ENCODE measurements at regions not wholly inside any gene's neighbourhood (a gene's known extent, or its start where the extent isn't known, plus 50 kb on each side); places are given as distances from the start of the nearest gene placed in this dataset.

- Histone ChIP-seq H3K4me1 (ENCODE audit: insufficient read depth) (no peaks in the 10 kb centered on the region), H3K79me2 (replicated peaks; ENCODE audit: insufficient read depth) (no peaks in the 10 kb centered on the region), H4K20me1 (replicated peaks; ENCODE audit: insufficient read depth) (no peaks in the 10 kb centered on the region; the same call in 1 of the 2 replicates), H3K9me2 (ENCODE audit: insufficient read depth) (0 out of 2 replicates have a peak, but pooled peaks cover 6% of the 10 kb centered on the region), H3K4me2 (no peak overlapping the region), H3K27ac (ENCODE audit: low read depth) (no peak overlapping the region), H3F3A (replicated peaks; ENCODE audit: low read depth) (no peaks in the 10 kb centered on the region), H3K4me3 (no peak overlapping the region), H3K36me3 (ENCODE audit: insufficient read depth) (no peaks in the 10 kb centered on the region), H3K27me3 (ENCODE audit: insufficient read depth) (no peaks in the 10 kb centered on the region), H2AFZ (no peak overlapping the region)
- no peak for DNase-seq (ENCODE audit: low spot score)
- Mint-ChIP-seq H3K4me3 (no peak overlapping the region), H3K27me3 (ENCODE audit: insufficient read depth, low read depth, poor library complexity) (peaks cover 8% of the 10 kb centered on the region), H3K36me3 (ENCODE audit: low read depth) (no peaks in the 10 kb centered on the region), H3K27ac (no peak overlapping the region), H3K9me3 (no peaks in the 10 kb centered on the region), H3K4me1 (peaks cover 2% of the 10 kb centered on the region; the same call in 2 of the 3 replicates)
- ATAC-seq: no peak
- TF ChIP-seq CREB1 (CRISPR knock-in tag; IDR thresholded peaks at IDR 0.05; ENCODE audit: low read depth) (no peak), EZH2 (IDR thresholded peaks at IDR 0.05; ENCODE audit: low read depth, unreplicated experiment) (no peak), ETS1 (IDR thresholded peaks at IDR 0.05) (no peak), ZNF331 (CRISPR knock-in tag; IDR thresholded peaks at IDR 0.05; ENCODE audit: low read depth) (no peak), JUNB (IDR thresholded peaks at IDR 0.05; ENCODE audit: unreplicated experiment) (no peak), NANOG (IDR thresholded peaks at IDR 0.05; ENCODE audit: borderline replicate concordance) (no peak), ZNF462 (CRISPR knock-in tag; IDR thresholded peaks at IDR 0.05) (no peak)
These were observed 196.9 kb upstream of the PWP1 start for GRCh38 chr12:107488666-107489065.

Data from GM23338 (cell line).